ENCODE measurements at regions not wholly inside any gene's neighbourhood (a gene's known extent, or its start where the extent isn't known, plus 50 kb on each side); places are given as distances from the start of the nearest gene placed in this dataset.

DNA sequence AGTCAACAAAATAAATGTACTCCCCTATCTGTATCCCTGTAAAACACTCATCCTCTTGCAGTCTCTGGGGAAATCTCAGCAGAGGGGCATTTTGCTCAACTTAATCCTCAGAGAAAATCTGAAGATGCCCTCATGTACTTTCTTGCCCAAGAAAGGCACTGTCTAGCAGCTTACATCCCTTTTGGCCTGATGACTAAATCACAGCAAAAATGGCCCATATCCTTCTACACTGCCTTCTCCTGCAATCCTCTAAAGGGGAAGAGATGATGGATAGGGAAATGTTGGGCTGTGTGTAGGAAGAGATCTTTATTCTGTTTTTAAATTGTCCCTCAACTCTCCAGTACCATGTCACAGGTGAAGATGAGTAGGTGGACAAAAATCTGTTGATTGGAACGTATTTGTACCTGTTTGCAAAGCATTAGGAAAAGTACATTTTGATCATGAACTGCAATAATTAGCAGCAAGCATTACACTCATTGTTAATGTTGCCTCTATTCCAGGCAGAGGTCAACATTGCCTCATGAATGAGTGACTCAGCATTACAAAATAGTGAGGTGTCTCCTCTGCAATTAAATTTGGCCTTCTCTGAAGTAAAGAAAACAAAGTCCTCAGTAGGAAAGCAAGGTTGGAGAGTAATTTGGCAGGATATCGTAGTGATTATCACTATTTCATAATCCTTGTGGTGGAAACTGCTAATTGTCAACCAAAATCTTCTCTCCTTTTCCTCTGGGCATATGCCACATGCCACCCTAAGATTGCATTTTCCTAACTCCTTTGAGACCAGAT, 172.4 kb upstream of the CAND1 start:
- Histone ChIP-seq H3K36me3 (ENCODE audit: control insufficient read depth in 2 of 3, insufficient read depth in 3 of 3, low read length in 3 of 3) (no peaks in the 10 kb centered on the region), H3K9me3 (ENCODE audit: control insufficient read depth in 2 of 3, insufficient read depth in 1 of 3, low read length in 3 of 3) (no peaks in the 10 kb centered on the region), H3K27ac (ENCODE audit: low read depth in 2 of 2, low read length in 2 of 2) (no peak overlapping the region), H3K4me1 (ENCODE audit: control insufficient read depth in 2 of 3, insufficient read depth in 2 of 3, low read depth in 1 of 3, low read length in 3 of 3) (no peaks in the 10 kb centered on the region), H3K9ac (ENCODE audit: low read length in 3 of 3) (no peak overlapping the region), H3K4me3 (ENCODE audit: low read length in 3 of 3) (no peak overlapping the region), H3K27me3 (ENCODE audit: control insufficient read depth, insufficient read depth, low read length) (no peaks in the 10 kb centered on the region)
- no peak for TF ChIP-seq CTCF (IDR thresholded peaks at IDR 0.05; ENCODE audit: borderline replicate concordance, extremely low read depth, insufficient read depth)
- FAIRE-seq (no peak), DNase-seq (no peak)
- intact Hi-C loops (cut with DNase I), result no loop called here

DNA sequence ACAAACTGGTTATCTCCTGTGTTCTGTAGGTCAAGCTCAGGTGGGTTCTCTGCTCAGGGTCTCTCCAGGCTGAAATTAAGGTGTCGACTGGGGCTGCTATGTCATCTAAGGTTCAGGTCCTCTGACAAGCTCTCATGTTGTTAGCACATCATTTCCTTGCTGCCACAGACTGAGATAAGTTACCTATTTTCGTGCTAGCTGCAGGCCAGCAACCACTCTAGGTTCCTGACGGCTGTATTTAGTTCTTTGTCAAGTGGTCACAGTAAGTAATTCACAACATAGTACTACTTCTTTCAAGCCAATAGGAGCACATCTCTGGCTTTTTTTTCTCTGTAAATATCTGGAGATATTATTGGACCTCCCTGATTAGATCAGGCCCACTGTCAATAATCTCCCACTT, 169.3 kb upstream of the CAND1 start:
- Histone ChIP-seq H3K4me1 (ENCODE audit: control insufficient read depth in 2 of 3, insufficient read depth in 2 of 3, low read depth in 1 of 3, low read length in 3 of 3) (no peaks in the 10 kb centered on the region), H3K9ac (ENCODE audit: low read length in 3 of 3) (no peak overlapping the region), H3K4me3 (ENCODE audit: low read length in 3 of 3) (no peak overlapping the region), H3K27ac (ENCODE audit: low read depth in 2 of 2, low read length in 2 of 2) (no peak overlapping the region), H3K27me3 (ENCODE audit: control insufficient read depth, insufficient read depth, low read length) (no peaks in the 10 kb centered on the region), H3K36me3 (ENCODE audit: control insufficient read depth in 2 of 3, insufficient read depth in 3 of 3, low read length in 3 of 3) (no peaks in the 10 kb centered on the region), H3K9me3 (ENCODE audit: control insufficient read depth in 2 of 3, insufficient read depth in 1 of 3, low read length in 3 of 3) (no peaks in the 10 kb centered on the region)
- TF ChIP-seq CTCF (IDR thresholded peaks at IDR 0.05; ENCODE audit: borderline replicate concordance, extremely low read depth, insufficient read depth), result no peak
- DNase-seq (no peak), FAIRE-seq (no peak)
- intact Hi-C loops (cut with DNase I), result no loop called here

DNA sequence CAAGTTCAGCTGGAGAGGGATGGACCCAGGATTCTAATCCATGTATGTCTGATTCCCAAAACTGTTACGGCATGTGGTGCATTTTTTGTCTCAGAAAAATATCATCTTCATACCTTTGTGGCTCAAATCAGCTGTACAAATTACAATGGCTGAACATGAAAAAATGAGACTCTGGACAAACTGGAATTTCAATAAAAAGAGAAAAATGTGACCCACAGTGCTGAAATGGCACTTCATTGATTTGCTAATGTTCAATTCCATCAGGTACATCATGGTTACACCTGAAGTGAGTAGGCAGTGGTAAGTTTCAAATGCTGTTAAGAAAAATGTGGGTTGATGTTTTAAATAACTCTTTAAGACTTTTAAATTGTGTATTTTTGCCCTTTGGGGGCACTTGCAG, 165.6 kb upstream of the CAND1 start:
- Histone ChIP-seq H3K4me3 (ENCODE audit: low read length in 3 of 3) (no peak overlapping the region), H3K9ac (ENCODE audit: low read length in 3 of 3) (no peak overlapping the region), H3K27ac (ENCODE audit: low read depth in 2 of 2, low read length in 2 of 2) (no peak overlapping the region), H3K4me1 (ENCODE audit: control insufficient read depth in 2 of 3, insufficient read depth in 2 of 3, low read depth in 1 of 3, low read length in 3 of 3) (no peaks in the 10 kb centered on the region), H3K27me3 (ENCODE audit: control insufficient read depth, insufficient read depth, low read length) (no peaks in the 10 kb centered on the region), H3K9me3 (ENCODE audit: control insufficient read depth in 2 of 3, insufficient read depth in 1 of 3, low read length in 3 of 3) (no peaks in the 10 kb centered on the region), H3K36me3 (ENCODE audit: control insufficient read depth in 2 of 3, insufficient read depth in 3 of 3, low read length in 3 of 3) (no peaks in the 10 kb centered on the region)
- TF ChIP-seq CTCF (IDR thresholded peaks at IDR 0.05; ENCODE audit: borderline replicate concordance, extremely low read depth, insufficient read depth), result no peak
- DNase-seq (no peak), FAIRE-seq (no peak)
- intact Hi-C loops (cut with DNase I), result no loop called here

DNA sequence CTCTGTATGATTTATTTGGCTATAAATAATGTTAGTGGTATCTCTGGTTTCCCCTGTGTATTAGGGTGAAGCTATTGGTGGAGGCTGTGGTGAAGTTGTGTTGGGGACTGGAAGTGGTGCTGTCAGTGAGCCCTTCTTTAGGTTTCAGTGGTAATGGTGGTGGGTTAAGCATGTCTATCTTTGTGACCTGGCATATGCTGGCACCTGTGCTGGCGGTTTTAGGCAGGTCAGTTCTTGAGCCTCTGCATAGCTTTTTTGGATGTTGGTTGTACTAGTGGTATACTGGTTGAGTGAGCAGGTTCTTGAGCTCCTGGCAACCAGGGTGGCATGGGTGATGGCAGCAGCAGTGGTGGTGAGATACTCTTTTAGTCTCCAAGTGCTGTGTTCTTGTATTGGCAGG, 161.9 kb upstream of the CAND1 start:
- no peak overlapping the region for H3K9ac ChIP-seq (ENCODE audit: low read length in 3 of 3)
- FAIRE-seq, result no peak
- no peaks in the 10 kb centered on the region for H3K36me3 ChIP-seq (ENCODE audit: control insufficient read depth in 2 of 3, insufficient read depth in 3 of 3, low read length in 3 of 3)
- intact Hi-C loops (cut with DNase I), result no loop called here
- H3K4me3 ChIP-seq (ENCODE audit: low read length in 3 of 3), result no peak overlapping the region
- DNase-seq, result no peak
- no peak for TF ChIP-seq CTCF (IDR thresholded peaks at IDR 0.05; ENCODE audit: borderline replicate concordance, extremely low read depth, insufficient read depth)
- H3K4me1 ChIP-seq (ENCODE audit: control insufficient read depth in 2 of 3, insufficient read depth in 2 of 3, low read depth in 1 of 3, low read length in 3 of 3), result no peaks in the 10 kb centered on the region
- H3K27ac ChIP-seq (ENCODE audit: low read depth in 2 of 2, low read length in 2 of 2), result no peak overlapping the region
- no peaks in the 10 kb centered on the region for H3K9me3 ChIP-seq (ENCODE audit: control insufficient read depth in 2 of 3, insufficient read depth in 1 of 3, low read length in 3 of 3)
- no peaks in the 10 kb centered on the region for H3K27me3 ChIP-seq (ENCODE audit: control insufficient read depth, insufficient read depth, low read length)

All from kidney (tissue), 13 donors.